ENCODE measurements at regions not wholly inside any gene's neighbourhood (a gene's known extent, or its start where the extent isn't known, plus 50 kb on each side); places are given as distances from the start of the nearest gene placed in this dataset.
A peak's percentile ranks its signal among the peaks of the same experiment; 100 is the strongest.

DNA sequence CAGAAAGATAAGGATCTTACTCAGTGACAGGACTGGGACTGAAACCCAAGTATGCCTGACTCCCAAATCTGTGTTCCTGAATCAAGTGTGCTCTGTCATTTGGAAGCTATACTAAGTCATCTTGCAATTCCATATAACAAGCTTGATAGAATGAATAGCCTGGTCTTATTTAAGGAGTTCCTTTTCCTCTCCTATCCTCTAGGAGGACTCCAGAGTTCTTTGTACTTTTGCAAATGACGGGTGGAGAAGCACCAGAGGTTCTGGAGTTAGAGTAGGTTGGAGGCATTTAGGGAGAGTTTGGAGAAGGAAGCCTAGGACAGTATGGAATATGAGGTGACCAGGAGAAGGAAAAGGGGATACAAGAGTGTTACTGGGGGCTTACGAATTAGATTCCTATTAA is 92.9 kb upstream of the RCN1 start:
- no peak for DNase-seq

DNA sequence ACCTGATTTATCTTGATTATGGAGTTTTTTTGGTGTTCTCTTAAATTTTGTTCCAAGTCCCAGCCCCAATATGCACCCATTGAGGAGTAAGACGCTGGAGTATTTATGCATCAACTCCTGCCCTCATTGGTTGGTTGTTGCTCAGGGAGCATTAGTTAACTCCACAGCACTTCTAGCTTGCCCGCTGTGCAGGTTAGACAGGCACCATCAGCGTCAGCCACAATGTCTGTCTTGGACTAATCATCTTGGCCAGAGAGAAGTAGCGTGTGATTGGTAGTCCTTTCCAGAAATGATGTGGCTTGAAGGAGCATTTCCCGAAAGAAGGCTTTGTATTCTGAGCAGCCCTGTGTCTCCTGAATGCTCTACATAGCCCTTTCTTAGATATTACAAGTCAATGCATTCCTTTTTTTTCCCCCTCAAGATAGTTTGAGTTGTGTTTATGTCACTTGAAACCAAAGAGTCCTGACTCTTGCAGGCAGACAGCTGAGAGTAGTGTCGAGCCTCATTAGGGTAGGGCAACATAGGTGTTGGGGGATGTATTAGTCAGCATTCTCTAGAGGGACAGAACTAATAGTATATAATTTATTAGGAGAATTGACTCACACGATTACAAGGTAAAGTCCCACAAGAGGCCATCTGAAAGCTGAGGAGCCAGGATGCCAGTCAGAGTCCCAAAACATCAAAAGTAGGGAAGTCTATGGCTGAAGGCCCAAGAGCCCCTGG is 94.6 kb upstream of the RCN1 start:
- DNase-seq, result no peak

DNA sequence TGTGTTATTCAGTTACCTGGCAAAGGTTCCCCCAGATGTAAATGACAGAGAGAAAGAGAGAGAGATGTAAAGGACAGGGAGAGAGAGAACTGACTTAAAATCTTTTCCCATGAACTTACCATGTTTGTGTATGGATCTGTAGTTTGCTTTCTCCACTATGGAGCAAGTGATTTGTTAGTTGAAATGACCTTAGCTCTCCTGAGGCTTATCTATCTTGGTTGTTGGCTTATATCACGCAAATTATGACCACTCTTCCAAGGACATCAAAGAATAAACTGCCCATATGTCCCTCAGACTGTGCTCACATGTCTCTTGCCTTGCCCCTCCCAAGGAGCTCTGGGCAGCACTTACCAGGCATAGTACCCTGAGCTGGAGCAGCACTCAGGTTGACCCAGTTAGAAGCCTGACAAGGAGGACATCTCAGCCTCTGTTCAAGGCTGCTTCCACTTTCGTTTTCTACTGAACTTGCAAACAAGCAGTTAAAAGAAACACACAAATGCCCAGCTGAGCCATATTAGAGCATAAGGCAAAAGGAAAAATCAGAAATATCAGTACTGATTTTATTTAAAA is 95.3 kb upstream of the RCN1 start:
- no peak for DNase-seq

DNA sequence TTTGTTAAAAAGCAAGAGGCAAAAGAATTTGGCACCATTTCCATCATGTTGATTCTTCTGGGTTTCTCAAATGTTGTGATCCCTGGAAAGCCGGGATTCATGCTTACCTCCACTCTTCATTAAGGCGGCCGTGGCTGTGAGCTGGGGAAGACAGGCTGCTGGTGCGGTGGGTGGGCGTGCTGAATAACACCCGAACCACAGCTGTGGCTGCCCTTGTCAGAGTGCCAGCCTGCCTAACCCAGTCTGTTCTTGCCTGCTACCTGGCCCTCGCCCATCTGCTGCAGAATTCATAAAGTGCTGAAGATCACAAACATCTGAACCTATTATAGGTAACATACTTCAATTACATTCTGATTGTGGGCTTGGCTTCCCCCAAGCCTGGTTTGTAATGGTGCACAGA is 95.8 kb upstream of the RCN1 start:
- DNase-seq, result no peak

DNA sequence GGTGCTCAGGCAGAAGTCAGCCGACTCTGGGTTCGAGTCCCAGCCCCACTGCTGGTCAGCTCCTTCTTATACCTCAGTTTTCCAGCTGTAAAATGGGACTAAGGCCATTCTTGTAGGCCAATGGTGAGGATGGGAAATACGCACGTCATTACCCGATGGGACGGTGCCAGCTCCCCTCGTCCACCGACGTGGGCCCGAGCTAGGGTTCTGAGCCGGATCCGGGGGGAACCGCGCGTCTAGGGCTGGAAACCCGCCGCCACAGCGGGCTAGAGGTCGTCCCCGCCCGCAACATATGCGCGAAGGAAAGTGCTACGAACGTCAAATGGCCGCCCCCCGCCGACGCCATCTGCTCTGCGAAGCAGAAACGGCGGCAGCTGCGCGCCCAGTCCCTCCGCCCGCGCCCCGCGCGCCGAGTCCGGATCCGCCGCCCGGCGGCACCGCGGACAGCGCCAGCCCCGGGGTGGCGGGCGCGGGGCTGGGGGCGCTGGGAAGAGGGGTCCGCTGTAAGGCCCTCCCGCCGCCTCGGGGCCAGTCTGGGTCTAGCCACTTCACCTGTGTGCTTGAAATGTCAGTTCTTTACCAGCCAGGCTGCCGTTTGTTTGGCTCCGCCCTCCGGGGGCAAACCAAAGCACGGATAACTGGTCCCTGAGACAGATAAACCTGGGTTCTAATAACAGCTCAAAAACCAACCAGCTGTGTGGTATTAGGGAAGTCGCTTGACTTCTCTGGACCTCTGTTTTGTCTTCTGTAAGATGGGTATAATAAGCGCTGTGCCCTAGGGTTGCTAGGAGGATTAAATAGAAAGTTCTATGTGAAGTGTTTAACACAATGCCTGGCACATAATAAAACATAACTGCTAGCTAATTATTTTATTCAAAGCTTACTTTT is 103.5 kb upstream of the RCN1 start:
- no peak for DNase-seq

DNA sequence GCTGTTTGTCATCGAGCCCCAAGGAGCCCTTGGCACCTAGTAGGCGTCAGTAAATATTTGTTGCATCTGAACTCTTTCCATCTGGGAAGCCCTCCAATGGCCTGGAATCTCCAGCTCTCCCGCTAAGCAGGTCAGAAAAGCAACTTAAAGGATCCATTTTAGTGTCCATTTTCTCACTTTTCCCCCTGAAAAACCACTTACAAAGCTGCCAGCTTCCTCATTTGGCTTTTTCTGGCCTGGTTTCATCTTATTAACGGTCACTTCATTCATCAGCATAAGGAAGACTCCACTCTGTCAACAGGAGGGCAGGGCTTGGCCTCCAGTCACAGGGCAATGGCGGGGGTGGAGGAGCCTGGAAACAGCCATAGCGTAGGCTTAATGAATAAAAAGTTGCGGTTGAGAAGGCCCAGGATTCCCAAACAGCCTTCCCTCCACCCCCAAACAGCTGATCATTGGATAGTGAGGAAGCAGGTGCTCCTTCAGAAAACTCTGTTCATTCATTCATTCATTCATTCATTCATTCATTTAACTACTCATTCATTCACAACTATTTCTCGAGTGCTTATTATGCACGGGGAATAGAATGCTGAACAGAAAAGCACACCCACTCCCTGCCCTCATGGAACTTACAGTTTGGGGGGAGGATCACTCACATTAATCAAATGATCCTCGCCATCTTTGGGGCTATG is 104.5 kb upstream of the RCN1 start:
- DNase-seq, result no peak

DNA sequence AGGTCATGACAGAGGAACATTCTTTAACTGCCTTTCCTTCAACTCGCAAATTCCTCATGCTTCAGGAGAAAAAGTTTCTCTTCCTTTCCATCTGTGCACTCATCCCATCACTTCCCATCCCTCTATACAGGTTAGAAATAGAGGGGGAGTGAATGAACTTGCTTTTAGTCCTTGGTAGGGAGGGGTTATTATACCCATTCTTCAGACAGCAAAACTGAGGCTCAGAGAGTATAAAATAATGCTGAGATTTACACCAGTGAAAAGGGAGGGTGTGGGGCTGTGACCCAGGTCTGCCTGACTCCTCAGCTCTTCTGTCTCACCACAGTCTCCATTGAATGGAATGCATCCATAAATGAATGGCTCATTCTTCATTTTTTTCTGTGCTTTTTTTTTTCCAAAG is 109.4 kb upstream of the RCN1 start:
- no peak for DNase-seq

DNA sequence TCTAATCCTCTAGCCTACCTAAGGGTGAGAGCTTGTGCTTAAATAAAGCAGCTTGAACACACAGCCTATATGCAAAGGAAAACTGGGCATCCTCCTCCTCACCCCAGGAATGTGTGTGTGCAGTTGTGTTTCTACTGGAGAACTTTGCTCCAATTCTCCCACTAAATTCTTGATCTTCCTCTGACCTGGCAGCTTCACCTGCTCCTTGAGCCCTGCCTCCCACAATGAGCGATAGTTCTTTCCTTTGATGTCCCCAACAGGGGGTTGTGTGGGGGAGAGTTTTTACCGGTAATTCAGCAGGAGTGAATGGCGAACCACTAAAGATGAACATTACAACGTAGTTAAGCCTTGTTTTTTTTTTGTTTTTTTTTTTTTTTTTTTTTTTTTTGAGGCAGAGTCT is 113.5 kb upstream of the RCN1 start:
- no peak for DNase-seq

DNA sequence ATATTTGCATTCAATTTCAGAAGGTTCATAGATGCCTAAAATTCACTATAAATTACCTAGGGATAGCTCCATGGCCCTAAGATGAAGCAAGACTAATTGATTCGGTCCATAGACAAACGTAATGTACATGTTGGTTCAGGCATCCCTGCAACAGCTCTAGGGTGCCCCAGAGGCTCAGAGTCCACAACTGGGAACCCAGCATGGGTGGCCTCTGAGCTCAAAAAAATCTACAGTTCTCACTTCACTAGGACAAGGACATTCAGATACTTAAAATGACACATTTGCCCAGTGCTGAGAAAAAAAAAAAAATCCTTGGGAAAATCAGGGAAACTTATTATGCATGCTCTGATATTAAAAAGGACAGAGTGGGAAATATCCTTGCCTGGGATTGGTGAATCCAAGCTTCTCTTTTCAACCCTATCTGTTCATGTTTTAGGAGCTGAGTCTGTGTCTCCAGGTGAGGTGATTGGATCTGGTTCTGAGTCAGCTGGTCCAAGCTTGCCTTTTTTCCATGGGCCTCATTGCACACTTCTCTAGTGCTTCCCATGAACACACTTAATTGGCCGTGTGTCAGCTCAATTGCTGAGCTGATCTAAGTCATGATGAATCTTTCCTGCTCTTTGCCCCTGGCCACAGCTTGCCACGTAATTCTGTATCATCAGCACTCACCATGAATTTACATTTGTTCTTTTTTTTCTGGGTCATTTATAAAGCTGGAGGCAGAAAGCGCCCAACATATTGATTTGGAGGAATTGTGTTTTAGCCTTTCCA is 116.3 kb upstream of the RCN1 start:
- no peak for DNase-seq

DNA sequence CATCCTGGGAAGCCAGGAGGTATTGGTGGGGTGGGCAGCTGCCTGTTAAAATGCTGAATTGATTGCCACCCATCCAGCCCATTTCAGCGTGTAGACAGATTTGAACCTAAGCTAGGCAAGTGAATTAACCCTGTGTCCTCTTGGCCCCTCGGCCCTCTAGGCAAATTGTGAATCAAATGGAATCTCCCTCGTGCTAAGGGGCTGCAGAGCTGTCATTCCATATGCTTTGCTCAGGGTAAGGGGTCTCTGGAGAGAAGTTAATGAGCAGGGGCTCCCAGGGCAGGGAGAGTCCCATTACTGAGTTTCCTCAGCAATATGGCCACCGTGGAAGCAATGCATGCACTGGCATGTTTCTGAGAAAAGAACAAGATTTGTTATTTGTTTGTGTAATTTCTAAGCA is 117.7 kb upstream of the RCN1 start:
- no peak for DNase-seq

DNA sequence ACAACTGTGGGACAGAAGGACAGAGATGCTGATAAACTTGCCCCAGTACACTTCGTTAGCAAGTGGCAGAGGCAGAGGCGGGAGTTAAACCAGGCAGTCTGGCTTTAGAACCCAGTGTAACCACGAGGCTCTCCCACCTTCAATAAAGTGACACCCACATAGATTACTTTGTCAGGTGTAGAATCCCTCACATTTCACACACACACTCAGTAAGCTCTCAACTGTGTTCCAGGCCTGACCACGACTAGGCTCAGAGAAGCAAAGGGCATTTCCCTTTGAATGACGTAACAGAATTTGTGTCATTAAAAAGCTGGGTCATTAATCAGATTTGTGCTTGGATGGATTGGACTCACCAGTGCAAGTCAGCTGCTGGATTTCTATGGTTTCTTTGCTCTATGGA is 118.3 kb upstream of the RCN1 start:
- DNase-seq, result no peak

DNA sequence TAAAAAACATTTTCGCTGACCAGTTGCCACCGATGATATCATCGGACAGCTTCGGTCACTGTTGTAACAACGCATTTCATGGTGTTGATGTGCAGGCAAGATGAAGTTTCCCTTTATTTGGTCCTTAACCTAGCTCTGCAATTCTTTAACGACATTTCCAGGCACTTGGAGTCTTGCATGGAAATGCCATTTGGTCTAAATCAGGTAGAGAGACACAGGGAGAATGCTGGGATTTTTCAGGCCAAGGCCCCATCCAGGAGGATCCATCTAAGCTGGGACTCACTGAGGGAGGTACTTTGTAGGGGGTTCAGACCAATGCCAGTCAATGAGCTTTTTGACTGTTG is 121.5 kb upstream of the RCN1 start:
- no peak for DNase-seq

DNA sequence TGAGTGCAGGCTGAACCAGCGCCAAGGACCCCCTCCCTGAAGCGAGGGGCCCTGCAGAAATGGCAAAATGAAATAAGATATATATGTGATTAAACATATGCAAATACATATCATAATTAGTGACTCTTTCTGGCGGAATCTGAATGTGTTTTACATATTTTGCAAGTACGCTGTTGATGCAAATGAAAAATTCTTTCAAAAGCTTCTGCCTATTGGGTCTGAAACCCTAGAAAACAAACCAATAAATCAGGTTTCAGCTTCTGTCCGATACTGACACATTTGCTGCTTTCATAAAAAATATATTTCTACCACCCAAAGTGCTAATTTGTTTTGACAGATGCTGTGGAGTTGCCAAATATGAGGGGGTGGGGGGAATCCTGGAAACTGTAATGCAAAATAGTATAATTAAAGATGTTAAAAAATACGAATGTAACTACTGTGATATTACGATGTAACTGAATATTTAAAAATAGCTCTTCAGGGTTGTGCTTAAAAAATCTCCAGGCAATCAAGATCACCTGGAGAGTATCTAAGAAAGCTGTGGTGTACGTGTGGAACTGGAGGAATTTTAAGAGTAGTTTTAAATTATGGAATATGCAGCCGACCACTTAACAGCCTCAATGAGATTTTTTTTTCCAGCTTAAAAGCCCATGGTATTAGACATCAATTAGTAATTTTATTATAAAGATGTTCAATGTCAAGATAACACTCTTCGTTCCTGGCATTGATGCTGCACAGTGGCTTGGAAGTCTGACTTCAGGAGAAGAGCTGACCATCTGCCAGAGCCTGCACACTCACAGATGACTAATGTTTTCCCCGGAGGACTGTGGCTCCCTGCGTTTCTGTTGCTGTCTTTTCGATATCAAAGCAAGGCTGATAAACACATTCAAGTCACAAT is 122.2 kb upstream of the RCN1 start:
- DNase-seq, result no peak

DNA sequence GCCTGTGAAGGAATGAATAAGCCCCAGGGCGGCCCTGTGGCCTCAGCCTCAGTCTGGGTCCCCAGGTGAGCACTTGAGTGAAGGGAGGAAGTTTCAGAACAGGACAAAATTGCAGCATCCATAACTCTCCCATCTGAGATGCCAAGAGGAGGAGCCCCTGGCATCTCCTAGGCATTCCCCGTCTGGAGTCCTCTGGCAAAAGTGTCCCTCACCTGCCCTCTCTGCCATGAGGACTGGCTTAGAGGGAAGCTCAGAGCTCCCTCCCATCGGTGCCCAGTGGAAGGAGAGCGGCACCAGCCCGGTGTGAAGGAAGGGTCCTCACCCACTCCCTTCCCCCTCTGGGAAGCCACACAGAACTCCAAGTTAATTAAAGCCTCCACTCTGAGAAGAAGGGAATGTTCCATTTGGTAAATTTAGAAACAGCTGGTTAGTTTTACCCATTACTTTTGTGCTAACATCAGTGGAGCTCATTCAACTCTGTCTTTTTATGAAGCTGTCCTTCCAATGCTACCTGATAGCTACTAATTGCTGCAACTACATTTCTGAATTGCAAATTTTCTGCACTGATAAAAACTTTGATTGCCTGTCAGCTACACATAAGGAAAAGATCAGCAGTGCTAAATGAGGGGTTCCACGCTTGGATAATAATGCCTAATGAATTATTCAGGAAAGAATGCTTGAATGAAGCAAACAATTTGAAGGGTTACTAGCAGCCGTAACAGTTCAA is 123.3 kb upstream of the RCN1 start:
- no peak for DNase-seq

DNA sequence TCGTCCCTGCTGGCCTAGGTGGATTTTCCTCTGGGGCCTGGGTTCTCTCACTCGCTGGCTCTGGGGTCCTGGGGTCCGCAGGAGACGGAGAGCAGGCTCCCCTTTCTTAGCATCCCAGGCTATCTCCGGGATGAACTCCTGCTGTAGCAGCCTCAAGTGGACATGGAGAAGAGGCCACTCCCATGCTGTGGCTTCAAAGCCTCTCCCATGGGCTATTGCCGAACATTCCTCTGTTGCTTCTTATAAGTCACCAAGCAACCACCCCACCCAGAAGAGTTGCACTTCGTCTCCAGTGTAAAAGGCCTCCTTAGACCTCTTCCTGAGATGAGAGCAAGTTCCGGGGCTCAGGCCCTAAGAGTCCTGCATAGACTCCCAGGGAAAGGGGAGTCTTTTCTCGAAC is 124.0 kb upstream of the RCN1 start:
- DNase-seq, result no peak

DNA sequence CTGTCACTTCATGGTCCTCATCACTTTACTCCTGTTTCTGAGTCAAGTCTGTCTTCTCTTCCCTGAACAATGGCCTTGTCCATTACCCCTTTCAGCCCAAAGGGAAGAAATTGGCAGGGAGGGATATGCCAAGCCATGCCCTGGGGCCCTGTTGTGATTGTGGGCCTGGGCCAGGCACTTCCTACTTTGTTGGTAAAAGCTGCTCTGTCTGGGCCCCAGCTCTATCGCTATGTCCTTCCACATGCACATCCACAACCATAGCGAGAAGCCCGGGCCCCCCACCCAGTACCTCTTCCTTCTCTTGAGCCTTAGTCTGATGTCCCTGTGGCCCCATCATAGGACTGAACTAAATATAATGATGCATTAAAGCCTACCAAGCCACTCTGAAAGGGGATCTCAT is 126.7 kb upstream of the RCN1 start:
- DNase-seq, result no peak

DNA sequence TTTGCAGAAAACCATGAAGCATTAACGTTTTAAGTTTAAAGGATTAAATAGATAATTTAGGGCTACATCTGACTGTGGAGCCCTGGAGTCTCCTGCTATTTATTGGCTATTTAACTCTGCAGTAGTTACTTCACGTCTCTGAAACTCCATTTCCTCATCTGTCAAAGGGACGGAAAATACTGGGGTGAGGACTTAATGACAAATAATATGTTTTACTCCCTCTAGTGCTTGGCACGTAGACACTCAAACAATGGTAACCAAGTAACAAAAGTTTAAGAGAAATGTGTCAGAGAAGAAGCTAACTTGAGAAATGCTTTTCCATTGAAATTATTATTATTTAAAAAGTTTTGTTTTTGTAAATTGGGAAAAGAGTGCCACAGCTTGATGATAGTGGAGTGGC is 130.7 kb upstream of the RCN1 start:
- no peak for DNase-seq

DNA sequence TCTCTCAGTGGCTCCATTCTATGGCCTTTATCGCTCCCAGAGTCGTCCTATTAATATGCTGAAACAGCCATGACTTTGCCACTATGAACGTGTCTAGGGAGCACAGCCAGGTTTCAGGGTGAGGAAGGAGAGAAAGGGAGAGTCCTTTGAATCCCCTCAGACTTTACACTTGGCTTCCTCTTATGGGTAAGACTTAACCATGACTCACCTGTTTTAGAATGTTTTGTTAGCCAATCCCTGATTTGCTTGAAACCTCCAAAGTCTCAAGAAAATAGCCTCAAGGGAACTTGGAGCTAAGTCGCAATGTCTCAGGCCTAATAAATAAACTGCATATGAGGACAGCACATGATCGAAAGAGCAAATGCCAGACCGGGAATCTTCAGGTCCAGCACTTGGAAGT is 131.2 kb upstream of the RCN1 start:
- no peak for DNase-seq

DNA sequence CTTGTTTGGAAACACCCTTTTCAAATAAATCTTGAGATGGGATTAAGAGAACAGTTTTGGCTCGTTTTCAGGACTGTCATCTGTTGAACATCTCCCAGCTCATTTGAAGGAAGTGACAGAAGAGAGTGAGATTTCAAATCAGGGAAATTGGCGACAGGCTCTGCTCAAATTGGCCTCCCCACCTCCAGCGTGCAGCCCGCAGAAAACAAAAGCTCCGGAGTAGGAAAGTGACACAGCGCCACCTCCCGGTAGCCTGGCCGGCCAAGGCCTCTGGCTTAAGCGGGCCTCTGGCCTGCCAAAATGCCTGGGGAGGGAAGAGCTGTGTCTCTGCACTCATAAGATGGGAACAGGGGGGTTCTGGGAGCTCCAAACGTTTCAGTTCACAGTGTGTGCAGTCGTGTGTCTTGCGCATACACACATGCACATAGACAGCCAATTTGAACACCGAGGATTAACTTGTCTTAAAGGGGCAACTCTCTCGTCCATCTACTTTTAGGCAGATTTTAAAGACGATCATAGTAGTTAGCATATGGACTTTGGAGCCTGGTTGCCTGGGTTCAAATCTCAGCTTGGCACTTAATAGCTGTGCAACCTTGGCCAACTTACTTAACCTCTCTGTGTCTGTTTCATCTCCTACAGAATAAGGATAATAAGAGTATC is 132.7 kb upstream of the RCN1 start:
- DNase-seq, result peak; percentile 86

DNA sequence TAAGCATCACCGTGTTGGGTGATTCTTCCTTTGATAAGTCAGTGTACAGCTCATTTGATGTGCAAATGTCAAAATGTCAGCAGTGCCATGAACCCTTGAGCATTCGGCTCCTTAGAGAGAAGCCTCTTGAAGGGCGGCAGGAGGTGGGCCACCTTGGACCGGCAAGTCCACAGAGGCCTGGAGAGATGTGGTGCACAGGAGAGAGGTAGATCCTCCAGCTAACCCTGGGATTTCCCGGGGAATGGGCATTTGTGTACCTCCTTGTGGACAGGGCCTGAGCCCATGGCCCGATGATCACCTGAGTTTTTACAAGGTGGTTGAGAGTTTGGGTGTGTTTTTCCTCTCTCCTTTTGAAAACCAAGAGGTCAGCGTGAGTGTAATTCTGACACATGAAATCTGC is 133.2 kb upstream of the RCN1 start:
- DNase-seq, result no peak

DNA sequence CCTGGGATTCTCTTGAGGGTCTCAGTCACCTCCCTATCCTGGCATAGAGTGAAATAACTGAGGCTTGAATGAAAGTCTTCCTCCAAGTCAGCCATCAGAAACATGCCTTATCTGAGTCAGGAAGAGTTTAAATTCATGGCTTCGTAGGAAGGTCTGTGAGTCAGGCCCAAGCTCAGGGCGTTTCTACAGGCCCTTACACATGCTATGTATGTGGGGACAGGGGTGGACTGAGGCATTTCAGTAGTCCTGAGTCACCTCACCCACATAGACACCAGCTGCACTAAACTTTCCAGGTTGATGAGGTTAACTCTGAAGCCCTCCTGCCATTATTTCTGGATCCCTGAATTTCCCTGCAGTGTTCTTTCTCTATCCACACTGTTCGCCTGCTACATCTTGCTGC is 134.6 kb upstream of the RCN1 start:
- DNase-seq, result peak; percentile 33

Data from stimulated activated CD8-positive, alpha-beta memory T cell treated with anti-CD3 and anti-CD28 coated beads, Interleukin-4, amount 100 ng/mL, for 48 hours (primary cell).